GM12878 (cell line): ENCODE measurements at regions not wholly inside any gene's neighbourhood (a gene's known extent, or its start where the extent isn't known, plus 50 kb on each side); places are given as distances from the start of the nearest gene placed in this dataset.

Source experiments
- ATF3 ChIP-seq: IDR thresholded peaks from 2 replicates; pipeline ENCODE4 v1.6.1; 2011; ENCODE audit warnings: low read depth, mild to moderate bottlenecking, low read length, moderate library complexity, borderline replicate concordance; ENCODE audit errors: extremely low read depth
- ETV6 ChIP-seq, 2 experiments: fragments of 450-650 bp in 1 of 2; IDR thresholded peaks in 1 of 2; conservative IDR thresholded peaks in 1 of 2; 2 replicates each; pipeline ENCODE4 v1.6.1; 2014; ENCODE audit warnings: antibody characterized with exemption in 1 of 2, borderline replicate concordance in 1 of 2, low read depth in 1 of 2, mild to moderate bottlenecking in 1 of 2, moderate library complexity in 1 of 2
- FOS ChIP-seq: IDR thresholded peaks from 3 replicates; pipeline ENCODE4 v1.6.1; 2011; ENCODE audit warnings: borderline replicate concordance; ENCODE audit not compliant: insufficient read length; ENCODE audit errors: extremely low read depth
- FOXK2 ChIP-seq: fragments of 450-650 bp; IDR thresholded peaks from 2 replicates; pipeline ENCODE4 v1.6.1; 2017; ENCODE audit warnings: mild to moderate bottlenecking, moderate library complexity
- GABPA ChIP-seq: IDR thresholded peaks from 2 replicates; pipeline ENCODE4 v1.6.1; 2014; ENCODE audit warnings: antibody characterized with exemption, low read depth, mild to moderate bottlenecking, inconsistent platforms
- GATAD2B ChIP-seq: fragments of 450-650 bp; conservative IDR thresholded peaks from 2 replicates; pipeline ENCODE4 v1.6.1; 2017; ENCODE audit warnings: low read depth, mild to moderate bottlenecking, moderate library complexity
- IKZF1 ChIP-seq: fragments of 450-650 bp; conservative IDR thresholded peaks from 2 replicates; pipeline ENCODE4 v1.6.1; 2017; ENCODE audit warnings: antibody characterized with exemption, mild to moderate bottlenecking
- JUND ChIP-seq: IDR thresholded peaks from 2 replicates; pipeline ENCODE4 v1.6.1; 2012; ENCODE audit warnings: low read depth, mild to moderate bottlenecking, low read length, improper control_type of control experiment, moderate library complexity
- MLLT1 ChIP-seq: fragments of 450-650 bp; IDR thresholded peaks from 2 replicates; pipeline ENCODE4 v1.6.1; 2016; ENCODE audit warnings: mild to moderate bottlenecking
- NKRF ChIP-seq: fragments of 450-650 bp; conservative IDR thresholded peaks from 2 replicates; pipeline ENCODE4 v1.6.1; 2017; ENCODE audit warnings: mild to moderate bottlenecking, moderate library complexity
- STAT1 ChIP-seq: fragments of 450-650 bp; conservative IDR thresholded peaks from 2 replicates; pipeline ENCODE4 v1.6.1; 2014; ENCODE audit warnings: antibody characterized with exemption, mild to moderate bottlenecking
- ZNF217 ChIP-seq: fragments of 450-650 bp; IDR thresholded peaks from 2 replicates; pipeline ENCODE4 v1.6.1; 2017; ENCODE audit warnings: antibody characterized with exemption, mild to moderate bottlenecking
- TF ChIP-seq, protein P1 (sequence below): fragments of 450-650 bp; formaldehyde crosslinking; IDR thresholded peaks from 2 replicates; pipeline ENCODE4 v1.4.0; 2022; ENCODE audit warnings: mild to moderate bottlenecking, moderate library complexity
- TF ChIP-seq, protein P2 (sequence below): fragments of 150-350 bp; IDR thresholded peaks from 2 replicates; pipeline ENCODE4 v1.6.1; 2016; ENCODE audit warnings: low read depth, low read length

- TF ChIP-seq, protein P1, sequence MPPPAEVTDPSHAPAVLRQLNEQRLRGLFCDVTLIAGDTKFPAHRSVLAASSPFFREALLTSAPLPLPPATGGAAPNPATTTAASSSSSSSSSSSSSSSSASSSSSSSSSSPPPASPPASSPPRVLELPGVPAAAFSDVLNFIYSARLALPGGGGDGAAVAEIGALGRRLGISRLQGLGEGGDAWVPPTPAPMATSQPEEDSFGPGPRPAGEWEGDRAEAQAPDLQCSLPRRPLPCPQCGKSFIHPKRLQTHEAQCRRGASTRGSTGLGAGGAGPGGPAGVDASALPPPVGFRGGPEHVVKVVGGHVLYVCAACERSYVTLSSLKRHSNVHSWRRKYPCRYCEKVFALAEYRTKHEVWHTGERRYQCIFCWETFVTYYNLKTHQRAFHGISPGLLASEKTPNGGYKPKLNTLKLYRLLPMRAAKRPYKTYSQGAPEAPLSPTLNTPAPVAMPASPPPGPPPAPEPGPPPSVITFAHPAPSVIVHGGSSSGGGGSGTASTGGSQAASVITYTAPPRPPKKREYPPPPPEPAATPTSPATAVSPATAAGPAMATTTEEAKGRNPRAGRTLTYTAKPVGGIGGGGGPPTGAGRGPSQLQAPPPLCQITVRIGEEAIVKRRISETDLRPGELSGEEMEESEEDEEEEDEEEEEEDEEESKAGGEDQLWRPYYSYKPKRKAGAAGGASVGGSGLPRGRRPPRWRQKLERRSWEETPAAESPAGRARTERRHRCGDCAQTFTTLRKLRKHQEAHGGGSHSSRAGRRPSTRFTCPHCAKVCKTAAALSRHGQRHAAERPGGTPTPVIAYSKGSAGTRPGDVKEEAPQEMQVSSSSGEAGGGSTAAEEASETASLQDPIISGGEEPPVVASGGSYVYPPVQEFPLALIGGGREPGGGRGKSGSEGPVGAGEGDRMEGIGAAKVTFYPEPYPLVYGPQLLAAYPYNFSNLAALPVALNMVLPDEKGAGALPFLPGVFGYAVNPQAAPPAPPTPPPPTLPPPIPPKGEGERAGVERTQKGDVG, result no peak
- TF ChIP-seq, protein P2, sequence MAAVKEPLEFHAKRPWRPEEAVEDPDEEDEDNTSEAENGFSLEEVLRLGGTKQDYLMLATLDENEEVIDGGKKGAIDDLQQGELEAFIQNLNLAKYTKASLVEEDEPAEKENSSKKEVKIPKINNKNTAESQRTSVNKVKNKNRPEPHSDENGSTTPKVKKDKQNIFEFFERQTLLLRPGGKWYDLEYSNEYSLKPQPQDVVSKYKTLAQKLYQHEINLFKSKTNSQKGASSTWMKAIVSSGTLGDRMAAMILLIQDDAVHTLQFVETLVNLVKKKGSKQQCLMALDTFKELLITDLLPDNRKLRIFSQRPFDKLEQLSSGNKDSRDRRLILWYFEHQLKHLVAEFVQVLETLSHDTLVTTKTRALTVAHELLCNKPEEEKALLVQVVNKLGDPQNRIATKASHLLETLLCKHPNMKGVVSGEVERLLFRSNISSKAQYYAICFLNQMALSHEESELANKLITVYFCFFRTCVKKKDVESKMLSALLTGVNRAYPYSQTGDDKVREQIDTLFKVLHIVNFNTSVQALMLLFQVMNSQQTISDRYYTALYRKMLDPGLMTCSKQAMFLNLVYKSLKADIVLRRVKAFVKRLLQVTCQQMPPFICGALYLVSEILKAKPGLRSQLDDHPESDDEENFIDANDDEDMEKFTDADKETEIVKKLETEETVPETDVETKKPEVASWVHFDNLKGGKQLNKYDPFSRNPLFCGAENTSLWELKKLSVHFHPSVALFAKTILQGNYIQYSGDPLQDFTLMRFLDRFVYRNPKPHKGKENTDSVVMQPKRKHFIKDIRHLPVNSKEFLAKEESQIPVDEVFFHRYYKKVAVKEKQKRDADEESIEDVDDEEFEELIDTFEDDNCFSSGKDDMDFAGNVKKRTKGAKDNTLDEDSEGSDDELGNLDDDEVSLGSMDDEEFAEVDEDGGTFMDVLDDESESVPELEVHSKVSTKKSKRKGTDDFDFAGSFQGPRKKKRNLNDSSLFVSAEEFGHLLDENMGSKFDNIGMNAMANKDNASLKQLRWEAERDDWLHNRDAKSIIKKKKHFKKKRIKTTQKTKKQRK, result no peak
- TF ChIP-seq ETV6 (conservative IDR thresholded peaks at IDR 0.05 in 1 of 2, IDR thresholded peaks at IDR 0.05 in 1 of 2; ENCODE audit: borderline replicate concordance in 1 of 2, low read depth in 1 of 2), result no peak
- no peak for TF ChIP-seq GABPA
- TF ChIP-seq NKRF, result no peak
- TF ChIP-seq FOXK2, result no peak
- no peak for TF ChIP-seq ATF3
- TF ChIP-seq STAT1, result no peak
- TF ChIP-seq FOS, result no peak
- no peak; the same call in 1 of the 2 replicates for TF ChIP-seq GATAD2B
- peak; percentile 83 for TF ChIP-seq IKZF1
- TF ChIP-seq ZNF217, result peak; percentile 68; the same call in 1 of the 2 replicates
- TF ChIP-seq MLLT1, result no peak
- TF ChIP-seq JUND, result peak; percentile 78; the same call in 1 of the 2 replicates
Measured at GRCh38 chr18:2395427-2396161, 175.7 kb downstream of the METTL4 start (continued).
